SHP77 treated with DMSO at 0.1 percent for 48 hours (cell line): ENCODE measurements at regions not wholly inside any gene's neighbourhood (a gene's known extent, or its start where the extent isn't known, plus 50 kb on each side); places are given as distances from the start of the nearest gene placed in this dataset.
"Not testable (repeated sequence)": the region's sequence is repeated elsewhere in the genome, so short reads cannot be mapped to it uniquely, and the experiment has no call there.

ENCODE experiments used
- DNase-seq: peaks from one replicate; lab custom pipeline; 2025; lab: John Stamatoyannopoulos, UW

- no peak for DNase-seq
Measured at GRCh38 chr12:83817730-83818129, 1094.9 kb downstream of the SLC6A15 start.

DNA sequence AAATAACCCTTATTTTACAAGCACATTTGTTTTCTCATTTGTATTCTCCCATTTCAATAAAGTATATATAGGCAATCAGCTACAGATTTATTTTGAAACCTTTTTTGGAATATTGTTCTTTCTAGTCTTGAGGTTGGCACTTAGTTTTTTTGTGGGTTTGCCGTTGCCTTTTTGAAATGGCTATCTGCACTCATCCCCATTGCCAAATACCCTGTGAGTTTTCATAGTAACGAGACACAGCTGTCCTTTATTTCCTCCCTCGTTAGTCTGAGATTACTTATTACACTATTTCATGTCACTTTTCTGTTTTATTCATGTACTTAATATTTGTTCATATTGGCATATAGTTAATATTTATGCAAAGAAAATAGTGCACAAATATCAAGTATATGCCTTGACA is 1104.0 kb downstream of the SLC6A15 start:
- DNase-seq: no peak

DNA sequence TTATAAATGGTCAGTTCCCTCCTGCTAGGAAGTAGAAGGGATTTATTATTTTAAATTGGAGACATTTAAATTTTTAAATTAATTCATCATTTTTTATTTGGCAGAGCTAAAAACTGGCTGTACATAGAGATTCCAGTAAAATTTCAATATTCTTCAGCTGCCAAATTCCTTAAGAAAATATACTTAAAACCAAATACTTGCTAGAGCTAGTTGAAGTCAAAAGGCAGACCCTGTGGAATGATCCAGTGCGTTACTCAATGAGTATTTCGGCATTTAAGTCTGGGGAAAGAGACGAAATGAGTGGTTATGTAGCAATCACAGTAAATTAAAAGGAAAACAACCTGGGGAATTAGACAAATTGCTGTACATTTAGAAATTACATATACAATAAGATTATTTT is 1104.7 kb downstream of the SLC6A15 start:
- DNase-seq: no peak

- DNase-seq: no peak
Measured at GRCh38 chr12:83805873-83806272, 1106.7 kb downstream of the SLC6A15 start.

- DNase-seq: no peak
Measured at GRCh38 chr12:83805156-83805772, 1107.3 kb downstream of the SLC6A15 start.

GRCh38 chr12:83801972-83802371 is 1110.6 kb downstream of the SLC6A15 start:
- no peak for DNase-seq

- DNase-seq: no peak
Measured at GRCh38 chr12:83800022-83800421, 1112.6 kb downstream of the SLC6A15 start.

GRCh38 chr12:83796531-83796930 is 1109.8 kb downstream of the TMTC2 start:
- no peak for DNase-seq

- DNase-seq: no peak
Measured at GRCh38 chr12:83793616-83794015, 1106.9 kb downstream of the TMTC2 start.

GRCh38 chr12:83784298-83784890 is 1097.7 kb downstream of the TMTC2 start:
- DNase-seq: no peak

DNA sequence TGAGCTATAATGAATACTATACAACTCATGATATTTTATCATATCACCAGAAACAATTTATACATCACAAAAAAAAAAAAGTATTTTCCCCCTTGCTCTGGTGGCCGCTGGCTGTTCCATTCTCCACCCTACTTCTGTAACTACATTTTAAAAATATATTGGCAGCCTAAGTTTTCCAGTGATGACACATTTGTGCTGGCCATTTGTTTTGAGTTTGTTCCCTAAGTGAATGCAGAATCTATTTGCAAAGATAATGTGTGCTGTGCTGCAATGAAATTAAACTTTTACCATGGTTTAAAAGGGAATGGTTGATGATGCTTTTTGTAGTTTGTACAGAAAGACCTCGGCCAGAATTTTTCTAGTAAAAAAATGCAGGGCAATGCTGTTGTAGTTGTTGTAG is 1092.8 kb downstream of the TMTC2 start:
- DNase-seq: no peak

DNA sequence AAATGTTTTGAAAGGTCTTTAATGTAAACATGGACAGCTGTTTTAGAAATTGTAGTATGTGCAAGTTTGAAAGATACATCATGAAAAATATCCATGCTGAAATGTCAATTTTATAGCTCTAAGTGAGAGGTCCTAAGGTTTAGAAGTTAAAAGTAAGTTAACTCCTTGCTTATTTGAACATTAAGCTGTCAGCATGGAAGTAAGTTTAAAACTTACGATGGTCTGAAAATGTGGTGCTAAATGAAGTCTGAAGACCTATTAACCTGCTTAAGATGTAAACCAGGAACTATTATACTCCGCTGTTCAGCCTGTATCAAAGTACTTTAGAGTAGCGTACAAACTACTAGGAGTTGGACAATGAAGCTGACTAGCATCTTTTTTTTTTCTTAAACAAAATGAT is 1082.4 kb downstream of the TMTC2 start:
- no peak for DNase-seq

GRCh38 chr12:83767723-83768122 is 1081.0 kb downstream of the TMTC2 start:
- no peak for DNase-seq

DNA sequence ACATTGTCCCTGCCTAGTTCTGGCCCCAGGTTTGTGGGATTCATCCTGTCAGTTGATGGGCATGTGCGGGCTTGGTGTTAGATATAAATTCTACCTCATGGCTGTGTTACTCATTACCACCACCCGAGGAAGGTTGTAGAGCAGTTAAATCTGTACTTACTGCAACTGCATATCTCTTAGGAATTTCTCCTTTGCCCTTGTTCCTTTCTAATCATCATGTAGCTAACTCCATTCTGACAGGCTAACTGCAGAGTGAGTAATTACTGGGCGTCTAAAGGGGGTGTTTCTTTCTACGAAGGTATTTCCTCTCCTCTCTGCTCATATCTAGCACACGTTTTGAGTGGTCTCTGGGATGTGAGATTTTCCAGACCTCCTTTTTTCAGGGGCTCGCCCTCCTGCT is 1076.7 kb downstream of the TMTC2 start:
- no peak for DNase-seq

GRCh38 chr12:83759906-83760305 is 1073.2 kb downstream of the TMTC2 start:
- DNase-seq: no peak

DNA sequence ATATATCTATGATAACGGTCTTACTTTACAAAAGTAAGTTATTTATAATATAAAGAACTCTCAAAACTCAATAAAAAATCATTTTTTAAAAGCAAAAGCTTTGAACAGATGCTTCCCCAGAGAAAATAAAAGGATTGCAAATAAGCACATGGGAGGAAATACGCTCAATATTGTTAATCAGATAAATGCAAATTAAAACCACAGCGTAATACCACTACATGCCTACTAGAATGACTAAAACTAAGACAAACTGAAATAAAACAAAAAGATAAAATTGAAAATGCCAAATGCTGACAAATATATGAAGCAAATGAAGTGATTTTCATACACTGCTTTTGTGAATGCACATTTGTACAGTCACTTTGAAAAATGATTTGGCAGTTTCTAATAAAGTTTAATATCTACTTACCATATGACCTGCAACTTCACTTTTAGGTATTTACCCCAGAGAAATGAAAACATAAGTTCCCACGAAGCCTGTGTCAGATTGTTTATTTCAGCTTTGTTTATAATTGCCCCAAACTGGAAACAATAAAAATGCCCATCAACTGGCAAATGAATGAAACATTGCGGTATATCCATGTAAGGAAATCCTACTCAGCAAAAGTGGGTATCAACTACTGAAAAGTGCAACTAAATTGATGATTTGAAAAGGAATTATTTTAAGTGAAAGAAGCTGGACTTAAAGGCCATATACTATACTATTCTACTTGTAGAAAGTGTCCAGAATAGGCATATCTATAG is 1072.4 kb downstream of the TMTC2 start:
- DNase-seq: no peak

DNA sequence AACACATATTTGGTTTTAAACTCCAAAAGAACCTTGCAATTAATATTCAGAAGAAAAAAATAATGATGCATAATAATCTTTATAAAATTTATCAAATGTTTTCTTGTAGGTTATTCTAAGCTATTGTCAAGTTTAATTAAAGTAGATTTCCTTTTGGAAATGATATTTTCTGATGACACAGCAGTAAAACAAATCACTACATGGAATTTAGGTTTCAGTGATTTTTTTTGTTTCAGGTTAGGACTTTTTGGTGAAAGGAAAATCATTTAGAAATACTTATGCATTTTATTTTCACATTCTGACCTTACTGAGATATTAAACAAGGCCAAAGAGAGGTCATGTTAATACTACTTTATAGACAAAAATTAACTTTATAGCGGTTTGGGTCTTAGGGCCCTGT is 1067.2 kb downstream of the TMTC2 start:
- DNase-seq: no peak

- no peak for DNase-seq
Measured at GRCh38 chr12:83753205-83753604, 1066.5 kb downstream of the TMTC2 start.

DNA sequence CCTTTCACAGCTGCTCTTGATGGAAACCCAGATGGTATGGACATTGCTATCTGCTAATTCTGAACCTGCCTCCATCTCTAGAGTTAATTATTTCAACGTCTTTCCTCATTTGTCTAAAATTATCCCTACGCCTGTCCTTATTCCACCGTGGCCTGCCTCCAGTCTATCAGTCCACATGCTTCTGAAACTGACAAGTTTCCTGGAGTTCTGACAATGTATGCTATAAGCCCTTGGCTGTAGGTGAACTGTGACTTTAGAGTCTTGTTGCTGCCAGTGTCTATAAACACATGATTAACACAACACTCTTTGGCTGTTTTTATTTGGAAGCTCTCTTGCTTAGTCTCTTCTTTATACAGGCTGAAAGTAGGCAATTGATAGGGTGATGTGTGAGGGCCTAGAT is 1052.9 kb downstream of the TMTC2 start:
- no peak for DNase-seq

DNA sequence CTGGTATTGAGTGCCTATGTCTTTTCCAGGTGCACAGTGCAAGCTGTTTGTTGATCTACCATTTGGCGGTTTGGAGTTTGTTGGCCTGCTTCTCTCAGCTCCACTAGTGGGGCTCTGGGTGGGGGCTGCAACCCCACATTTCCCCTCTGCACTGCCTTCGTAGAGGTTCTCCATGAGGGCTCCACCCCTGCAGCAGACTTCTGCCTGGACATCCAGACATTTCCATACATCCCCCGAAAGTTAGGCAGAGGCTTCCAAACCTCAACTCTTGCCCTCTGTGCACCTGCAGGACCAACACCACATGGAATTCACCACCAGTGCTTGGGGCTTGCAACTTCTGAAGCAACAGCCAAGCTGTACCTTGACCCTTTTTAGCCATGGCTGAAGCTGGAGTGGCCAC is 1024.1 kb downstream of the TMTC2 start:
- DNase-seq: no peak

DNA sequence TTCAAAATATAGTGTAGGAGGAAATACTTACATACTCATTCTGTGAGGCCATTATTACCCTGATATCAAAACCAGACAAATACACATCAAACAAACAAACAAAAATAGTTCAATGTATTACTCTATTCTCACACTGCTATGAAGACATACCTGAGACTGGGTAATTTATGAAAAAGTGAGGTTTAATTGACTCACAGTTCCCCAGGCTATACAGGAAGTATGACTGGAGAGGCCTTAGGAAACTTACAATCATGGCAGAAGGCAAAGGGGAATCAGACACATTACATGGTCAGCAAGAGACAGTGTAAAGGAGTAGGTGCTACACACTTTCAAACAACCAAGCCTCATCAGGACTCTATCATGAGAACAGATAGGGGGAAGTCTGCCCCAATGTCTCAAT is 1023.2 kb downstream of the TMTC2 start:
- no peak for DNase-seq

DNA sequence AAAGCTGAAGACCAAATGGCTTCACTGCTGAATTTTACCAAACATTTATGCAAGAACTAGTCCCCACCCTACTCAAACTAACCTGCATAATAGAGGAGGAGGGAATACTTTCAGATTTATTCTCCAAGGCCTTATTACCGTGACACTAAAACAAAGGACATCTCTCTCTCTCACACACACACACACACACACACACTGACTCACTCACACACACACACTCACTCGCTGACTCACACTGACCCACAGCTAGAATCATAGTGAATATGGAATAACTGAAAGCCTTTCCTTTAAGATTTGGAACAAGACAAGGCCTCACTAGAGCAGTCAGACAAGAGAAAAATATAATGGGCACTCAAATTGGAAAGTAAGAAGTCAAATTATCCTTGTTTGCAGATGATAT is 1014.1 kb downstream of the TMTC2 start:
- no peak for DNase-seq

- not testable (repeated sequence) for DNase-seq
Measured at GRCh38 chr12:83696311-83696710, 1009.6 kb downstream of the TMTC2 start.

- no peak for DNase-seq
Measured at GRCh38 chr12:83691730-83692129, 1005.0 kb downstream of the TMTC2 start.
